ENCODE measurements at regions not wholly inside any gene's neighbourhood (a gene's known extent, or its start where the extent isn't known, plus 50 kb on each side); places are given as distances from the start of the nearest gene placed in this dataset.

DNA sequence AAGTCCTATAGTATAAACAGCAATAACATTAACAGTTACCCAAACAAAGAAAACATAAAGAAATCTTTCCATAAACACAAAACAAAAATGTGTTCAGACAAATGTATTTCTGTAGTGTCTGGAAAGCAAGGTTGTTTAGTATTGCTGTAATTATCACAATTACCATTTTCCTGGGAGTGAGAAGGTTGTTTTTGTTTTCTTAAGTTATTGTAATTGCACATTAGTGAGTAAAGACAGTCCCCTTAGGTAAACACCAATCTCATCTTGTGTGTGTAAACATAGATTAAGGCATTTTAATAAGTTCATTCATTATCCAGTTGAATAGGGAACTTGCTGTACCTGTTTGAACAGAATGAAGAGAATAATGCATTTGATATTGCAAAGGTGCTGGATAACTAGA lies 356.9 kb upstream of the ADGRL4 start:
- Histone ChIP-seq H3K36me3 (ENCODE audit: control insufficient read depth, insufficient read depth, low read length) (no peaks in the 10 kb centered on the region), H3K4me3 (ENCODE audit: low read depth, low read length) (no peak overlapping the region), H3K4me1 (ENCODE audit: control insufficient read depth, insufficient read depth, low read length, poor library complexity, severe bottlenecking) (no peaks in the 10 kb centered on the region), H3K9me3 (ENCODE audit: control insufficient read depth in 2 of 2, low read length in 2 of 2) (no peaks in the 10 kb centered on the region), H3K27ac (ENCODE audit: insufficient read depth, low read length, poor library complexity, severe bottlenecking) (no peak overlapping the region), H3K27me3 (ENCODE audit: control insufficient read depth, insufficient read depth, low read length) (no peaks in the 10 kb centered on the region)
- no peak for ATAC-seq (ENCODE audit: low read depth in 2 of 2)
- no peak for DNase-seq
- Mint-ChIP-seq H3K36me3 (no peaks in the 10 kb centered on the region), H3K27me3 (no peaks in the 10 kb centered on the region), H3K4me3 (no peak overlapping the region), H3K4me1 (no peaks in the 10 kb centered on the region), H3K9me3 (peaks cover 3 to 23% (median 7%) of the 10 kb centered on the region in 7 donors), H3K27ac (no peak overlapping the region)

GRCh38 chr1:79362470-79362869 lies 355.9 kb upstream of the ADGRL4 start:
- Mint-ChIP-seq H3K4me3 (no peak overlapping the region), H3K36me3 (no peaks in the 10 kb centered on the region), H3K27me3 (no peaks in the 10 kb centered on the region), H3K27ac (no peak overlapping the region), H3K4me1 (no peaks in the 10 kb centered on the region), H3K9me3 (peaks cover 3 to 17% (median 7%) of the 10 kb centered on the region in 7 donors)
- H3K4me3 ChIP-seq (ENCODE audit: low read depth, low read length): no peak overlapping the region
- no peaks in the 10 kb centered on the region for H3K36me3 ChIP-seq (ENCODE audit: control insufficient read depth, insufficient read depth, low read length)
- no peaks in the 10 kb centered on the region for H3K27me3 ChIP-seq (ENCODE audit: control insufficient read depth, insufficient read depth, low read length)
- DNase-seq (no peak), ATAC-seq (ENCODE audit: low read depth in 2 of 2) (no peak)
- no peaks in the 10 kb centered on the region for H3K4me1 ChIP-seq (ENCODE audit: control insufficient read depth, insufficient read depth, low read length, poor library complexity, severe bottlenecking)
- H3K27ac ChIP-seq (ENCODE audit: insufficient read depth, low read length, poor library complexity, severe bottlenecking): no peak overlapping the region
- H3K9me3 ChIP-seq (ENCODE audit: control insufficient read depth in 2 of 2, low read length in 2 of 2): no peaks in the 10 kb centered on the region

GRCh38 chr1:79355090-79355489 lies 348.6 kb upstream of the ADGRL4 start:
- Mint-ChIP-seq H3K36me3 (no peaks in the 10 kb centered on the region), H3K4me1 (no peaks in the 10 kb centered on the region), H3K27me3 (no peaks in the 10 kb centered on the region), H3K9me3 (peaks cover 0 to 3% (median 2%) of the 10 kb centered on the region in 7 donors), H3K27ac (no peak overlapping the region), H3K4me3 (no peak overlapping the region)
- no peak overlapping the region for H3K4me3 ChIP-seq (ENCODE audit: low read depth, low read length)
- H3K27me3 ChIP-seq (ENCODE audit: control insufficient read depth, insufficient read depth, low read length): no peaks in the 10 kb centered on the region
- ATAC-seq (ENCODE audit: low read depth in 2 of 2): no peak
- no peaks in the 10 kb centered on the region for H3K4me1 ChIP-seq (ENCODE audit: control insufficient read depth, insufficient read depth, low read length, poor library complexity, severe bottlenecking)
- no peaks in the 10 kb centered on the region for H3K9me3 ChIP-seq (ENCODE audit: control insufficient read depth in 2 of 2, low read length in 2 of 2)
- H3K27ac ChIP-seq (ENCODE audit: insufficient read depth, low read length, poor library complexity, severe bottlenecking): no peak overlapping the region
- DNase-seq: no peak
- H3K36me3 ChIP-seq (ENCODE audit: control insufficient read depth, insufficient read depth, low read length): no peaks in the 10 kb centered on the region

- no peaks in the 10 kb centered on the region for H3K9me3 ChIP-seq (ENCODE audit: control insufficient read depth in 2 of 2, low read length in 2 of 2)
- ATAC-seq (ENCODE audit: low read depth in 2 of 2) (no peak), DNase-seq (peak in 1 of 3 donors; percentile 2)
- no peak overlapping the region for H3K27ac ChIP-seq (ENCODE audit: insufficient read depth, low read length, poor library complexity, severe bottlenecking)
- Mint-ChIP-seq H3K27ac (no peak overlapping the region), H3K9me3 (peaks cover 0 to 2% (median 0%) of the 10 kb centered on the region in 7 donors), H3K4me1 (no peaks in the 10 kb centered on the region), H3K36me3 (no peaks in the 10 kb centered on the region), H3K27me3 (no peaks in the 10 kb centered on the region), H3K4me3 (no peak overlapping the region)
- H3K36me3 ChIP-seq (ENCODE audit: control insufficient read depth, insufficient read depth, low read length): no peaks in the 10 kb centered on the region
- H3K4me1 ChIP-seq (ENCODE audit: control insufficient read depth, insufficient read depth, low read length, poor library complexity, severe bottlenecking): no peaks in the 10 kb centered on the region
- no peak overlapping the region for H3K4me3 ChIP-seq (ENCODE audit: low read depth, low read length)
- no peaks in the 10 kb centered on the region for H3K27me3 ChIP-seq (ENCODE audit: control insufficient read depth, insufficient read depth, low read length)
Measured at GRCh38 chr1:79353224-79353623, 346.7 kb upstream of the ADGRL4 start.

GRCh38 chr1:79326875-79327274 lies 320.3 kb upstream of the ADGRL4 start:
- H3K27ac ChIP-seq (ENCODE audit: insufficient read depth, low read length, poor library complexity, severe bottlenecking): no peak overlapping the region
- ATAC-seq (ENCODE audit: low read depth in 2 of 2): no peak
- peaks cover 0 to 13% (median 5%) of the 10 kb centered on the region in 7 donors for H3K9me3 Mint-ChIP-seq

GRCh38 chr1:79325705-79326104 lies 319.2 kb upstream of the ADGRL4 start:
- Mint-ChIP-seq H3K4me1 (no peaks in the 10 kb centered on the region), H3K9me3 (peaks cover 0 to 13% (median 5%) of the 10 kb centered on the region in 7 donors), H3K4me3 (no peak overlapping the region), H3K36me3 (no peaks in the 10 kb centered on the region), H3K27ac (no peak overlapping the region), H3K27me3 (no peaks in the 10 kb centered on the region)
- Histone ChIP-seq H3K27ac (ENCODE audit: insufficient read depth, low read length, poor library complexity, severe bottlenecking) (no peak overlapping the region), H3K27me3 (ENCODE audit: control insufficient read depth, insufficient read depth, low read length) (no peaks in the 10 kb centered on the region), H3K9me3 (ENCODE audit: control insufficient read depth in 2 of 2, low read length in 2 of 2) (no peaks in the 10 kb centered on the region), H3K4me3 (ENCODE audit: low read depth, low read length) (no peak overlapping the region), H3K4me1 (ENCODE audit: control insufficient read depth, insufficient read depth, low read length, poor library complexity, severe bottlenecking) (no peaks in the 10 kb centered on the region), H3K36me3 (ENCODE audit: control insufficient read depth, insufficient read depth, low read length) (no peaks in the 10 kb centered on the region)
- no peak for ATAC-seq (ENCODE audit: low read depth in 2 of 2)
- no peak for DNase-seq

More at GRCh38 chr1:79326875-79327274, 320.3 kb upstream of the ADGRL4 start:
- no peaks in the 10 kb centered on the region for H3K27me3 Mint-ChIP-seq
- no peaks in the 10 kb centered on the region for H3K4me1 ChIP-seq (ENCODE audit: control insufficient read depth, insufficient read depth, low read length, poor library complexity, severe bottlenecking)
- H3K27me3 ChIP-seq (ENCODE audit: control insufficient read depth, insufficient read depth, low read length): no peaks in the 10 kb centered on the region
- H3K4me3 Mint-ChIP-seq: no peak overlapping the region
- H3K9me3 ChIP-seq (ENCODE audit: control insufficient read depth in 2 of 2, low read length in 2 of 2): no peaks in the 10 kb centered on the region
- H3K27ac Mint-ChIP-seq: no peak overlapping the region
- H3K36me3 ChIP-seq (ENCODE audit: control insufficient read depth, insufficient read depth, low read length): no peaks in the 10 kb centered on the region
- H3K36me3 Mint-ChIP-seq: no peaks in the 10 kb centered on the region
- no peak for DNase-seq
- H3K4me1 Mint-ChIP-seq: no peaks in the 10 kb centered on the region
- no peak overlapping the region for H3K4me3 ChIP-seq (ENCODE audit: low read depth, low read length)

GRCh38 chr1:79325126-79325525 lies 318.6 kb upstream of the ADGRL4 start:
- Histone ChIP-seq H3K4me3 (ENCODE audit: low read depth, low read length) (no peak overlapping the region), H3K27ac (ENCODE audit: insufficient read depth, low read length, poor library complexity, severe bottlenecking) (no peak overlapping the region), H3K36me3 (ENCODE audit: control insufficient read depth, insufficient read depth, low read length) (no peaks in the 10 kb centered on the region), H3K4me1 (ENCODE audit: control insufficient read depth, insufficient read depth, low read length, poor library complexity, severe bottlenecking) (no peaks in the 10 kb centered on the region), H3K27me3 (ENCODE audit: control insufficient read depth, insufficient read depth, low read length) (no peaks in the 10 kb centered on the region), H3K9me3 (ENCODE audit: control insufficient read depth in 2 of 2, low read length in 2 of 2) (no peaks in the 10 kb centered on the region)
- H3K27me3 Mint-ChIP-seq: no peaks in the 10 kb centered on the region
- no peak overlapping the region for H3K4me3 Mint-ChIP-seq
- no peaks in the 10 kb centered on the region for H3K36me3 Mint-ChIP-seq
- ATAC-seq (ENCODE audit: low read depth in 2 of 2) (no peak), DNase-seq (no peak)
- H3K27ac Mint-ChIP-seq: no peak overlapping the region
- peaks cover 0 to 13% (median 5%) of the 10 kb centered on the region in 7 donors for H3K9me3 Mint-ChIP-seq
- no peaks in the 10 kb centered on the region for H3K4me1 Mint-ChIP-seq

DNA sequence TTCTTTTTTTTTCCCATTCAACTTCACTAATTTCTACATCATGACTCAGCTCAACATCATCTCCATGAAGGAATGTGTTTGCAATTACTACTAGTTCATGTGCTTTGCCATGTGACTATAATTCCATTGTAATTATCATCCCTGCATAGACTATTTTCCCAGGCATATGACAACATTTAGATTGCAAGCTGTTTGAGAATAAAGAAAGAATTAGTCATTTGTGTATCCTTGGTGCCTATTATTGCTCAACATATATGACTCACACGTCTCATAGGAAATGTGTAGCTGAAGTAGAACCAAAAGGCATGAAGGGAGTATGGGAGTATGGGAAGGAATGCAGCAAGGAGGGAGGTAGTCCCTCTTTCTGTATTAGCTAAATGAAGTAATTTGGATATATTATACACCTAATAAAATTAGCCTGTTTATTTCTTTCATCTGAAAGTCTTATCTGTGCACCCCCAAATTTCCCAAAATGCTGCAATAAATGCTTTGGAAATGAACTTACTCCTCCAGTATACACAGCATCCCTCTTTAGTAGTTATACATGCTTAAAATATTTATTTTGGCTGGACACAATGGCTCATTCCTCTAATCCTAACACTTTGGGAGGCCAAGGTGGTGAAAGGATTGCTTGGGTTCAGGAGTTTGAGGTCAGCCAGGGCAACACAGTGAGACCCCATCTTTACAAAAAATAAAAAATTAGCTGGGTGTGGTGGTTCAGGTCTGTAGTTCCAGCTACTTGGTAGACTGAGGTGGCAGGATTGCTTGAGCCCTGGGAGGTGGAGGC lies 316.9 kb upstream of the ADGRL4 start:
- Histone ChIP-seq H3K9me3 (ENCODE audit: control insufficient read depth in 2 of 2, low read length in 2 of 2) (no peaks in the 10 kb centered on the region), H3K27ac (ENCODE audit: insufficient read depth, low read length, poor library complexity, severe bottlenecking) (no peak overlapping the region), H3K27me3 (ENCODE audit: control insufficient read depth, insufficient read depth, low read length) (no peaks in the 10 kb centered on the region), H3K4me1 (ENCODE audit: control insufficient read depth, insufficient read depth, low read length, poor library complexity, severe bottlenecking) (no peaks in the 10 kb centered on the region), H3K36me3 (ENCODE audit: control insufficient read depth, insufficient read depth, low read length) (no peaks in the 10 kb centered on the region), H3K4me3 (ENCODE audit: low read depth, low read length) (no peak overlapping the region)
- H3K27ac Mint-ChIP-seq: peak overlapping the region in 1 of 3 donors; percentile 26
- H3K27me3 Mint-ChIP-seq: no peaks in the 10 kb centered on the region
- ATAC-seq (ENCODE audit: low read depth in 2 of 2): no peak
- no peak overlapping the region for H3K4me3 Mint-ChIP-seq
- H3K9me3 Mint-ChIP-seq: peaks cover 0 to 15% (median 5%) of the 10 kb centered on the region in 7 donors
- no peak for DNase-seq
- H3K4me1 Mint-ChIP-seq: no peaks in the 10 kb centered on the region
- no peaks in the 10 kb centered on the region for H3K36me3 Mint-ChIP-seq
